SK-N-SH treated with all-trans-retinoic acid at 6 μM for 48 hours (cell line): ENCODE measurements at regions not wholly inside any gene's neighbourhood (a gene's known extent, or its start where the extent isn't known, plus 50 kb on each side); places are given as distances from the start of the nearest gene placed in this dataset.

Source experiments
- CSDC2 ChIP-seq: fragments of 250-450 bp; sonication (Bioruptor Pico); IDR thresholded peaks from 2 replicates; pipeline ENCODE4 v1.5.0; 2020; ENCODE audit warnings: mild to moderate bottlenecking, moderate library complexity
- ESRRG ChIP-seq: fragments of 250-450 bp; sonication (Bioruptor Pico); IDR thresholded peaks from 2 replicates; pipeline ENCODE4 v1.6.1; 2021; ENCODE audit warnings: mild to moderate bottlenecking
- ISL1 ChIP-seq: fragments of 250-450 bp; sonication (Bioruptor Pico); IDR thresholded peaks from 2 replicates; pipeline ENCODE4 v2.1.2; 2022; ENCODE audit warnings: mild to moderate bottlenecking, moderate library complexity
- POU6F1 ChIP-seq: fragments of 250-450 bp; sonication (Bioruptor Pico); IDR thresholded peaks from 2 replicates; pipeline ENCODE4 v1.8.0; 2021; ENCODE audit warnings: low read depth, mild to moderate bottlenecking, moderate library complexity, borderline replicate concordance
- ZFP3 ChIP-seq: fragments of 250-450 bp; sonication (Bioruptor Pico); IDR thresholded peaks from 2 replicates; pipeline ENCODE4 v1.5.0; 2020; ENCODE audit warnings: mild to moderate bottlenecking, moderate library complexity
- ZFP30 ChIP-seq: fragments of 450-650 bp; formaldehyde crosslinking; IDR thresholded peaks from 2 replicates; pipeline ENCODE4 v1.5.0; 2022; ENCODE audit warnings: mild to moderate bottlenecking, moderate library complexity
- ZNF565 ChIP-seq: fragments of 450-650 bp; formaldehyde crosslinking; conservative IDR thresholded peaks from 2 replicates; pipeline ENCODE4 v1.5.0; 2020; ENCODE audit warnings: low read depth, mild to moderate bottlenecking, moderate library complexity
- ZNF70 ChIP-seq: fragments of 450-650 bp; formaldehyde crosslinking; IDR thresholded peaks from 2 replicates; pipeline ENCODE4 v1.5.0; 2020; ENCODE audit warnings: mild to moderate bottlenecking, moderate library complexity
- TF ChIP-seq, protein P1 (sequence below): fragments of 250-450 bp; sonication (Bioruptor Pico); IDR thresholded peaks from 2 replicates; pipeline ENCODE4 v1.5.1; 2020; ENCODE audit warnings: low read depth, mild to moderate bottlenecking, moderate library complexity
- TF ChIP-seq, protein P2 (sequence below): fragments of 250-450 bp; sonication (Bioruptor Pico); IDR thresholded peaks from 2 replicates; pipeline ENCODE4 v1.8.0; 2020; ENCODE audit warnings: mild to moderate bottlenecking, moderate library complexity, borderline replicate concordance

DNA sequence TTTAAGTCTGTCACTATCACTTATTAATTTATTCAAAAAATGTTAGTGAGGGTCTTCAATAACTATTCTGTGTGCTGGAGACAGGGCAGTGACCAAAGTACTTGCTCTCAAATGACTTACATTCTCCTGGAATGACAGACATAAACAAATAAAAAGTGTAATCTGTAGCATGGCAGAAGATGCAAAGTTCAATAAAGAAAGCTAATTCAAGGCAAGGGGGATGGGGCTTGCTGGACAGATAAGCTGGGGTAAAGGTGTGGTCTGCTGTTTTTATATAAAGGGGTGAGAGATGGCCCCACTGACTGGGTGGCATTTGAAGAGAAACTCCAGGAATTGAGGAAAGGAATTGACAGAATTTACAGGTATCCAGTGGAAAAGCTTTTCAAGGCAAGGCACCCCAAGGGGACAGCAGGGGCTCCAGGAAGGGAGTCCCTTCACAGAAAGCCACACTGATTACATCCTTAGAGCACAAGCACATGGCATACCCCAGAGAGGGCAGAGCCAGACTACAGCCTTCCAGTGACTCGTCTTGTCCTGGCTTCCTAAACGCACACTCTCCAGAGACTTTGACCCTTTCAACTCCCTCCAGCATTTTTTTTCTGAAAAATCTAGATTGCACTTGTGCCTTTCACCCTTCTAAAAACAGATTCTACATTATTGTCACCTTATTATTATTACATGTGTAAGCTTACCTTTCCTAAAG is 123.7 kb upstream of the HS3ST3A1 start:
- TF ChIP-seq CSDC2 (CRISPR knock-in tag) = no peak
- TF ChIP-seq ESRRG = no peak
- TF ChIP-seq ZFP3 (CRISPR knock-in tag) = no peak
- TF ChIP-seq, protein P1, sequence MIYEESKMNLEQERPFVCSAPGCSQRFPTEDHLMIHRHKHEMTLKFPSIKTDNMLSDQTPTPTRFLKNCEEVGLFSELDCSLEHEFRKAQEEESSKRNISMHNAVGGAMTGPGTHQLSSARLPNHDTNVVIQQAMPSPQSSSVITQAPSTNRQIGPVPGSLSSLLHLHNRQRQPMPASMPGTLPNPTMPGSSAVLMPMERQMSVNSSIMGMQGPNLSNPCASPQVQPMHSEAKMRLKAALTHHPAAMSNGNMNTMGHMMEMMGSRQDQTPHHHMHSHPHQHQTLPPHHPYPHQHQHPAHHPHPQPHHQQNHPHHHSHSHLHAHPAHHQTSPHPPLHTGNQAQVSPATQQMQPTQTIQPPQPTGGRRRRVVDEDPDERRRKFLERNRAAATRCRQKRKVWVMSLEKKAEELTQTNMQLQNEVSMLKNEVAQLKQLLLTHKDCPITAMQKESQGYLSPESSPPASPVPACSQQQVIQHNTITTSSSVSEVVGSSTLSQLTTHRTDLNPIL (CRISPR knock-in tag) = no peak
- no peak for TF ChIP-seq ZNF565 (CRISPR knock-in tag)
- TF ChIP-seq ZFP30 = no peak
- TF ChIP-seq ISL1 (CRISPR knock-in tag) = no peak
- no peak for TF ChIP-seq POU6F1
- TF ChIP-seq, protein P2, sequence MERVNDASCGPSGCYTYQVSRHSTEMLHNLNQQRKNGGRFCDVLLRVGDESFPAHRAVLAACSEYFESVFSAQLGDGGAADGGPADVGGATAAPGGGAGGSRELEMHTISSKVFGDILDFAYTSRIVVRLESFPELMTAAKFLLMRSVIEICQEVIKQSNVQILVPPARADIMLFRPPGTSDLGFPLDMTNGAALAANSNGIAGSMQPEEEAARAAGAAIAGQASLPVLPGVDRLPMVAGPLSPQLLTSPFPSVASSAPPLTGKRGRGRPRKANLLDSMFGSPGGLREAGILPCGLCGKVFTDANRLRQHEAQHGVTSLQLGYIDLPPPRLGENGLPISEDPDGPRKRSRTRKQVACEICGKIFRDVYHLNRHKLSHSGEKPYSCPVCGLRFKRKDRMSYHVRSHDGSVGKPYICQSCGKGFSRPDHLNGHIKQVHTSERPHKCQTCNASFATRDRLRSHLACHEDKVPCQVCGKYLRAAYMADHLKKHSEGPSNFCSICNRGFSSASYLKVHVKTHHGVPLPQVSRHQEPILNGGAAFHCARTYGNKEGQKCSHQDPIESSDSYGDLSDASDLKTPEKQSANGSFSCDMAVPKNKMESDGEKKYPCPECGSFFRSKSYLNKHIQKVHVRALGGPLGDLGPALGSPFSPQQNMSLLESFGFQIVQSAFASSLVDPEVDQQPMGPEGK (CRISPR knock-in tag) = no peak
- no peak for TF ChIP-seq ZNF70 (CRISPR knock-in tag)
